HG03575 (cell line): ENCODE measurements at regions not wholly inside any gene's neighbourhood (a gene's known extent, or its start where the extent isn't known, plus 50 kb on each side); places are given as distances from the start of the nearest gene placed in this dataset.
"Not testable (repeated sequence)": the region's sequence is repeated elsewhere in the genome, so short reads cannot be mapped to it uniquely, and the experiment has no call there.

ENCODE experiments used
- ATAC-seq: cut with Tn5 transposase; IDR thresholded peaks from one replicate; pipeline ENCODE4 v1.9.1; 2021; ENCODE audit not compliant: unreplicated experiment, insufficient number of reproducible peaks, low FRiP score; ENCODE audit errors: extremely low read depth

- no peak for ATAC-seq
Observed at GRCh38 chr1:82405333-82405732, 604.6 kb downstream of the ADGRL2 start.

- no peak for ATAC-seq
Observed at GRCh38 chr1:82401116-82401515, 600.4 kb downstream of the ADGRL2 start.

- no peak for ATAC-seq
Observed at GRCh38 chr1:82400521-82400920, 599.8 kb downstream of the ADGRL2 start.

- no peak for ATAC-seq
Observed at GRCh38 chr1:82399093-82399492, 598.4 kb downstream of the ADGRL2 start.

GRCh38 chr1:82398357-82398756 is 597.6 kb downstream of the ADGRL2 start:
- ATAC-seq: no peak

GRCh38 chr1:82395440-82395839 is 594.7 kb downstream of the ADGRL2 start:
- no peak for ATAC-seq

- no peak for ATAC-seq
Observed at GRCh38 chr1:82392946-82393345, 592.2 kb downstream of the ADGRL2 start.

GRCh38 chr1:82392513-82392912 is 591.8 kb downstream of the ADGRL2 start:
- ATAC-seq: no peak

- ATAC-seq: no peak
Observed at GRCh38 chr1:82391712-82392111, 591.0 kb downstream of the ADGRL2 start.

GRCh38 chr1:82390627-82391026 is 589.9 kb downstream of the ADGRL2 start:
- no peak for ATAC-seq

- no peak for ATAC-seq
Observed at GRCh38 chr1:82388679-82389078, 587.9 kb downstream of the ADGRL2 start.

- ATAC-seq: no peak
Observed at GRCh38 chr1:82387012-82387366, 586.3 kb downstream of the ADGRL2 start.

GRCh38 chr1:82386365-82387011 is 585.8 kb downstream of the ADGRL2 start:
- no peak for ATAC-seq

- ATAC-seq: no peak
Observed at GRCh38 chr1:82384776-82385175, 584.0 kb downstream of the ADGRL2 start.

- no peak for ATAC-seq
Observed at GRCh38 chr1:82377201-82377884, 576.6 kb downstream of the ADGRL2 start.

GRCh38 chr1:82373710-82374109 is 573.0 kb downstream of the ADGRL2 start:
- ATAC-seq: no peak

- ATAC-seq: no peak
Observed at GRCh38 chr1:82371844-82372498, 571.2 kb downstream of the ADGRL2 start.

- ATAC-seq: no peak
Observed at GRCh38 chr1:82367456-82367855, 566.7 kb downstream of the ADGRL2 start.

GRCh38 chr1:82366689-82367088 is 566.0 kb downstream of the ADGRL2 start:
- ATAC-seq: no peak

- ATAC-seq: not testable (repeated sequence)
Observed at GRCh38 chr1:82359541-82359940, 558.8 kb downstream of the ADGRL2 start.
